ENCODE measurements at regions not wholly inside any gene's neighbourhood (a gene's known extent, or its start where the extent isn't known, plus 50 kb on each side); places are given as distances from the start of the nearest gene placed in this dataset.

GRCh38 chr5:91269198-91269597 lies 113.9 kb downstream of the ARRDC3 start:
- Histone ChIP-seq H2AFZ (ENCODE audit: low read length) (peak overlapping the region; percentile 26), H3K9me3 (replicated peaks; ENCODE audit: insufficient read depth, low read length) (no peaks in the 10 kb centered on the region), H3F3A (ENCODE audit: insufficient read depth, low read length) (peaks cover 28% of the 10 kb centered on the region), H3K27me3 (replicated peaks; ENCODE audit: insufficient read depth, low read length) (no peaks in the 10 kb centered on the region), H3K4me1 (ENCODE audit: low read length) (peaks cover 37% of the 10 kb centered on the region), H3K36me3 (replicated peaks; ENCODE audit: insufficient read depth, low read length) (no peaks in the 10 kb centered on the region), H3K79me2 (ENCODE audit: low read length) (no peaks in the 10 kb centered on the region), H3K9me2 (replicated peaks; ENCODE audit: insufficient read depth, low read length) (no peaks in the 10 kb centered on the region), H3K27ac (ENCODE audit: low read length) (peak overlapping the region; percentile 24; the same call in 1 of the 2 replicates), H3K9ac (ENCODE audit: low read length) (peak overlapping the region; percentile 9; the same call in 1 of the 2 replicates), H3K4me2 (ENCODE audit: low read depth, low read length) (peak overlapping the region; percentile 30; the same call in 1 of the 2 replicates), H4K20me1 (ENCODE audit: insufficient read depth, low read length) (no peaks in the 10 kb centered on the region), H3K4me3 (ENCODE audit: low read length) (no peak overlapping the region)
- TF ChIP-seq EZH2 (optimal IDR thresholded peaks at IDR 0.05; ENCODE audit: low read depth, low read length) (no peak), EZH2phosphoT487 (IDR thresholded peaks at IDR 0.05; ENCODE audit: low read length) (no peak), CTCF (IDR thresholded peaks at IDR 0.05; ENCODE audit: low read length) (no peak)
- peak; percentile 44 for DNase-seq

GRCh38 chr5:91266184-91266705 lies 116.9 kb downstream of the ARRDC3 start:
- Histone ChIP-seq H3K27ac (ENCODE audit: low read length) (peak overlapping the region; percentile 19; the same call in 1 of the 2 replicates), H3K4me2 (ENCODE audit: low read depth, low read length) (peak overlapping the region; percentile 52), H3K36me3 (replicated peaks; ENCODE audit: insufficient read depth, low read length) (no peaks in the 10 kb centered on the region), H3K27me3 (replicated peaks; ENCODE audit: insufficient read depth, low read length) (no peaks in the 10 kb centered on the region), H2AFZ (ENCODE audit: low read length) (peak overlapping the region; percentile 53; the same call in 1 of the 2 replicates), H3K4me3 (ENCODE audit: low read length) (no peak overlapping the region; the same call in 1 of the 2 replicates), H3K79me2 (ENCODE audit: low read length) (no peaks in the 10 kb centered on the region), H3F3A (ENCODE audit: insufficient read depth, low read length) (peaks cover 14% of the 10 kb centered on the region), H4K20me1 (ENCODE audit: insufficient read depth, low read length) (no peaks in the 10 kb centered on the region), H3K9ac (ENCODE audit: low read length) (peak overlapping the region; percentile 12; the same call in 1 of the 2 replicates), H3K9me3 (replicated peaks; ENCODE audit: insufficient read depth, low read length) (no peaks in the 10 kb centered on the region), H3K9me2 (replicated peaks; ENCODE audit: insufficient read depth, low read length) (no peaks in the 10 kb centered on the region), H3K4me1 (ENCODE audit: low read length) (peaks cover 24% of the 10 kb centered on the region)
- DNase-seq: peak; percentile 84
- peak; percentile 15 for TF ChIP-seq CTCF (IDR thresholded peaks at IDR 0.05; ENCODE audit: low read length)
- no peak for TF ChIP-seq EZH2 (optimal IDR thresholded peaks at IDR 0.05; ENCODE audit: low read depth, low read length)

- no peak for DNase-seq
Observed at GRCh38 chr5:91264311-91265051, 118.6 kb downstream of the ARRDC3 start.

More at GRCh38 chr5:91264311-91265051, 118.6 kb downstream of the ARRDC3 start:
- Histone ChIP-seq H2AFZ (ENCODE audit: low read length) (no peak overlapping the region), H3K9me2 (replicated peaks; ENCODE audit: insufficient read depth, low read length) (no peaks in the 10 kb centered on the region), H3K4me3 (ENCODE audit: low read length) (no peak overlapping the region), H3K79me2 (ENCODE audit: low read length) (no peaks in the 10 kb centered on the region), H3K27me3 (replicated peaks; ENCODE audit: insufficient read depth, low read length) (no peaks in the 10 kb centered on the region), H3K4me2 (ENCODE audit: low read depth, low read length) (no peak overlapping the region), H3F3A (ENCODE audit: insufficient read depth, low read length) (peaks cover 8% of the 10 kb centered on the region), H4K20me1 (ENCODE audit: insufficient read depth, low read length) (no peaks in the 10 kb centered on the region), H3K36me3 (replicated peaks; ENCODE audit: insufficient read depth, low read length) (no peaks in the 10 kb centered on the region), H3K9me3 (replicated peaks; ENCODE audit: insufficient read depth, low read length) (no peaks in the 10 kb centered on the region), H3K9ac (ENCODE audit: low read length) (no peak overlapping the region), H3K4me1 (ENCODE audit: low read length) (peaks cover 23% of the 10 kb centered on the region), H3K27ac (ENCODE audit: low read length) (no peak overlapping the region)
- TF ChIP-seq CTCF (IDR thresholded peaks at IDR 0.05; ENCODE audit: low read length): no peak
- TF ChIP-seq EZH2 (optimal IDR thresholded peaks at IDR 0.05; ENCODE audit: low read depth, low read length): no peak
- TF ChIP-seq EZH2phosphoT487 (IDR thresholded peaks at IDR 0.05; ENCODE audit: low read length): no peak
